LNCaP clone FGC (cell line): ENCODE measurements at regions not wholly inside any gene's neighbourhood (a gene's known extent, or its start where the extent isn't known, plus 50 kb on each side); places are given as distances from the start of the nearest gene placed in this dataset.

Source experiments
- DNase-seq: peaks from one replicate; pipeline ENCODE4 v3.0.0-alpha.2; 2011; ENCODE audit warnings: low read depth
- H3K4me3 ChIP-seq: 2 replicates; pipeline ENCODE4 v1.5.1; 2011; ENCODE audit warnings: mild to moderate bottlenecking, low read depth, low read length, control low read depth
- TF ChIP-seq, protein P1 (sequence below): IDR thresholded peaks from 2 replicates; pipeline ENCODE4 v1.5.1; 2012; ENCODE audit warnings: mild to moderate bottlenecking; ENCODE audit not compliant: control insufficient read depth, insufficient read depth; ENCODE audit errors: extremely low read depth

- no peak for DNase-seq
- TF ChIP-seq, protein P1, sequence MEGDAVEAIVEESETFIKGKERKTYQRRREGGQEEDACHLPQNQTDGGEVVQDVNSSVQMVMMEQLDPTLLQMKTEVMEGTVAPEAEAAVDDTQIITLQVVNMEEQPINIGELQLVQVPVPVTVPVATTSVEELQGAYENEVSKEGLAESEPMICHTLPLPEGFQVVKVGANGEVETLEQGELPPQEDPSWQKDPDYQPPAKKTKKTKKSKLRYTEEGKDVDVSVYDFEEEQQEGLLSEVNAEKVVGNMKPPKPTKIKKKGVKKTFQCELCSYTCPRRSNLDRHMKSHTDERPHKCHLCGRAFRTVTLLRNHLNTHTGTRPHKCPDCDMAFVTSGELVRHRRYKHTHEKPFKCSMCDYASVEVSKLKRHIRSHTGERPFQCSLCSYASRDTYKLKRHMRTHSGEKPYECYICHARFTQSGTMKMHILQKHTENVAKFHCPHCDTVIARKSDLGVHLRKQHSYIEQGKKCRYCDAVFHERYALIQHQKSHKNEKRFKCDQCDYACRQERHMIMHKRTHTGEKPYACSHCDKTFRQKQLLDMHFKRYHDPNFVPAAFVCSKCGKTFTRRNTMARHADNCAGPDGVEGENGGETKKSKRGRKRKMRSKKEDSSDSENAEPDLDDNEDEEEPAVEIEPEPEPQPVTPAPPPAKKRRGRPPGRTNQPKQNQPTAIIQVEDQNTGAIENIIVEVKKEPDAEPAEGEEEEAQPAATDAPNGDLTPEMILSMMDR: no peak
- no peak overlapping the region for H3K4me3 ChIP-seq
These were observed 163.0 kb downstream of the RPS12 start for GRCh38 chr6:132977413-132977812.

DNA sequence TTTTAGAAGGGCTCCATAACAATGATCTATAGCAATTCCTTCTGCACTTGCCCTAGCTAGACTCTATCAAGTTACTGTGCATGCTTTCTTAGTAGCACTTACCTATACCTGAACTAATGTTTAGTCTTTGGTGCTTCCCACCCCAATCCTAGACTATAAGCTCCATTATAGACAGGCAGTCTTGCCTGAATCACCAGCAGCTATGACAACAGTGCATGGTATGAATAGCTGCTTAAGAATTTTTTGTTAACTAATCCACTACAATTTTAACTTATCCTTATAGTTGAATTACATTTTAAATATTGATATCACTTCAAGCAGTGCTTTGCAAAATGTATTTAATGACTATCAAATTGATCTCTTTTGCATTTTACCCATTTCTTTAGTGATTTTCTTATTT lies 164.3 kb downstream of the RPS12 start:
- TF ChIP-seq, protein P1: no peak
- H3K4me3 ChIP-seq: no peak overlapping the region
- no peak for DNase-seq

DNA sequence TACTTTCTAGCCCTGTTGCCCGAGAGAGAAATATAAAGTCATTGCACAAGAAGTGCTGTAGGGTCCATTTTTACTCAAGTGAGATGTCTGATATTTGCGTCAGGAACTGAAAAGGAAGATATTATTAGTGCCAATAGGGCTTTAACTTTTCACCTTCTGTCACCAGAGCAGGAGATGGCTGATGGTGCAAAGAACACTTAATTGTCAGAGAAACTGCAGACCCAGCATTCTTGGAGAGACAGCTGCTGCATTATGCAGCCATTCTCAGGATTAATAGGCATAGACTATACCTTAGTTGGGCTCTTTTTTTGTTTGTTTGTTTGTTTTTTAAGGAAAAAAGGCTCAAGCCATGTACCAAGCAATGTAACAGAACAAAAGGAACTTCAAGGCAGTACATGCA lies 179.4 kb downstream of the RPS12 start:
- no peak for DNase-seq
- TF ChIP-seq, protein P1: no peak
- no peak overlapping the region for H3K4me3 ChIP-seq

DNA sequence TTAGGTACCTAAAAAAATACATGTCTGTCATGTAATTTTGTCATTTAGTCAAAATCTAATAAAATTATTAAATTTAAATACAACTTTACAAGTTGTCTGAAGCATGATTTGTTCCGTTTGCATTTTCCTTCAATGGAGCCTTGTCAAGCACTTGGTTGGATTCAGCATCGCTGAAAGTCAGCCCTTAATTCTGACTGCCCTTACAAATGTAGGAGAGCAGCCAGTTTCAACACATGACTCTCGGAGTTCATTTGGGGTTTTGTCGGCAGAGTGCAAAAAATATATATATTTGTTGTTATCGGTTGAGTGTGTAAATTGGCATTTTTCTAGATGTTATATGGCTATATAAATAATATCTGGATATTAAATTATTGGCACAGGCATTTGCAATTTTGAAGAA lies 180.6 kb downstream of the RPS12 start:
- no peak for DNase-seq
- H3K4me3 ChIP-seq: no peak overlapping the region
- TF ChIP-seq, protein P1: no peak

DNA sequence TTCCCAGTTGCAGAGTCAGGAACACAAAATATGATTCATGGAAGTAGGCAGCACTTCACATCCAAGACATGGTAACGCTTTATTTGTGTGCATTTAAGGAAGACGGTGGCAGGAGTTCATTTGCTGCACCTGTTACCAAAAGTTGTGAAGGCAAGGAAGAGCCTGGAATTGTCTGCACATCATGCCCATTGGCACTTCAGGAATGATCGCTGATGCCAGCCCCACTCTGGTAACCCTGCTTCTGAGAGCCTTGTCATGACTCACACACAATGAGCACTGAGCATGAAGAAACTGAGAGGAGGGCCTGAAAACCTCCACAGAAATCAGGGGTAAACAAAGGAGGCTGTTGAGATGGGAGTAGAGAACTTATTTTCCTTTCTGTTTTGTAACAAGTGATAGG lies 181.1 kb downstream of the RPS12 start:
- no peak for DNase-seq
- TF ChIP-seq, protein P1: no peak

GRCh38 chr6:132998418-132998817 lies 184.0 kb downstream of the RPS12 start:
- TF ChIP-seq, protein P1: no peak
- no peak overlapping the region for H3K4me3 ChIP-seq
- DNase-seq: no peak

More for the DNA sequence above, 181.1 kb downstream of the RPS12 start:
- no peak overlapping the region for H3K4me3 ChIP-seq

- DNase-seq: no peak
- TF ChIP-seq, protein P1: no peak
- H3K4me3 ChIP-seq: no peak overlapping the region
These were observed 186.7 kb downstream of the RPS12 start for GRCh38 chr6:133001040-133001565.
